ENCODE measurements at regions not wholly inside any gene's neighbourhood (a gene's known extent, or its start where the extent isn't known, plus 50 kb on each side); places are given as distances from the start of the nearest gene placed in this dataset.
"Not testable (repeated sequence)": the region's sequence is repeated elsewhere in the genome, so short reads cannot be mapped to it uniquely, and the experiment has no call there.

- H3K4me3 ChIP-seq (ENCODE audit: low read length in 2 of 2); H3K36me3 ChIP-seq (ENCODE audit: control insufficient read depth in 1 of 2, insufficient read depth in 2 of 2, low read length in 1 of 2); H3K9me3 ChIP-seq (ENCODE audit: control insufficient read depth, low read length); H3K27me3 ChIP-seq (ENCODE audit: control insufficient read depth in 1 of 2, insufficient read depth in 2 of 2, low read length in 1 of 2); intact Hi-C loops (cut with DNase I); ATAC-seq (ENCODE audit: low FRiP score); H3K4me1 ChIP-seq (ENCODE audit: control insufficient read depth in 1 of 2, insufficient read depth in 2 of 2, low read length in 2 of 2); H3K27ac ChIP-seq (ENCODE audit: low read depth in 1 of 2, low read length in 2 of 2); DNase-seq: not testable (repeated sequence)
- 0 to 77% methylated on average over 1 of the region's 1 CpG for WGBS, 2 donors
These were observed 2175.8 kb upstream of the DEFB115 start for GRCh38 chr20:29081712-29082111.

GRCh38 chr20:29085625-29086024 lies 2171.8 kb upstream of the DEFB115 start:
- Histone ChIP-seq H3K27me3 (ENCODE audit: control insufficient read depth in 1 of 2, insufficient read depth in 2 of 2, low read length in 1 of 2) (no peaks in the 10 kb centered on the region), H3K4me3 (ENCODE audit: low read length in 2 of 2) (no peak overlapping the region), H3K9me3 (ENCODE audit: control insufficient read depth, low read length) (peaks cover 1% of the 10 kb centered on the region), H3K4me1 (ENCODE audit: control insufficient read depth in 1 of 2, insufficient read depth in 2 of 2, low read length in 2 of 2) (no peaks in the 10 kb centered on the region), H3K36me3 (ENCODE audit: control insufficient read depth in 1 of 2, insufficient read depth in 2 of 2, low read length in 1 of 2) (no peaks in the 10 kb centered on the region), H3K27ac (ENCODE audit: low read depth in 1 of 2, low read length in 2 of 2) (no peak overlapping the region)
- ATAC-seq (ENCODE audit: low FRiP score) (no peak), DNase-seq (no peak)
- intact Hi-C loops (cut with DNase I) = no loop called here
- 8 to 12% methylated on average over 1 of the region's 1 CpG for WGBS, 2 donors

- H3K27ac ChIP-seq (ENCODE audit: low read depth in 1 of 2, low read length in 2 of 2); ATAC-seq (ENCODE audit: low FRiP score); intact Hi-C loops (cut with DNase I); H3K36me3 ChIP-seq (ENCODE audit: control insufficient read depth in 1 of 2, insufficient read depth in 2 of 2, low read length in 1 of 2); H3K4me1 ChIP-seq (ENCODE audit: control insufficient read depth in 1 of 2, insufficient read depth in 2 of 2, low read length in 2 of 2); H3K27me3 ChIP-seq (ENCODE audit: control insufficient read depth in 1 of 2, insufficient read depth in 2 of 2, low read length in 1 of 2); H3K9me3 ChIP-seq (ENCODE audit: control insufficient read depth, low read length); H3K4me3 ChIP-seq (ENCODE audit: low read length in 2 of 2): not testable (repeated sequence)
- 79 to 83% methylated on average over 11 of the region's 11 CpGs for WGBS, 2 donors
- peak in 1 of 2 donors; percentile 57 for DNase-seq
These were observed 2171.2 kb upstream of the DEFB115 start for GRCh38 chr20:29086145-29086718.

- intact Hi-C loops (cut with DNase I) = no loop called here
- no peaks in the 10 kb centered on the region for H3K27me3 ChIP-seq (ENCODE audit: control insufficient read depth in 1 of 2, insufficient read depth in 2 of 2, low read length in 1 of 2)
- no peaks in the 10 kb centered on the region for H3K4me1 ChIP-seq (ENCODE audit: control insufficient read depth in 1 of 2, insufficient read depth in 2 of 2, low read length in 2 of 2)
- DNase-seq = no peak
- H3K36me3 ChIP-seq (ENCODE audit: control insufficient read depth in 1 of 2, insufficient read depth in 2 of 2, low read length in 1 of 2) = no peaks in the 10 kb centered on the region
- 82 to 90% methylated on average over 2 of the region's 2 CpGs for WGBS, 2 donors
- H3K27ac ChIP-seq (ENCODE audit: low read depth in 1 of 2, low read length in 2 of 2) = no peak overlapping the region
- no peak for ATAC-seq (ENCODE audit: low FRiP score)
- H3K4me3 ChIP-seq (ENCODE audit: low read length in 2 of 2) = no peak overlapping the region
- peaks cover 1% of the 10 kb centered on the region for H3K9me3 ChIP-seq (ENCODE audit: control insufficient read depth, low read length)
These were observed 2170.5 kb upstream of the DEFB115 start for GRCh38 chr20:29086938-29087337.

GRCh38 chr20:29087887-29088286 lies 2169.6 kb upstream of the DEFB115 start:
- H3K9me3 ChIP-seq (ENCODE audit: control insufficient read depth, low read length); H3K4me1 ChIP-seq (ENCODE audit: control insufficient read depth in 1 of 2, insufficient read depth in 2 of 2, low read length in 2 of 2); H3K36me3 ChIP-seq (ENCODE audit: control insufficient read depth in 1 of 2, insufficient read depth in 2 of 2, low read length in 1 of 2); H3K27ac ChIP-seq (ENCODE audit: low read depth in 1 of 2, low read length in 2 of 2); ATAC-seq (ENCODE audit: low FRiP score); H3K27me3 ChIP-seq (ENCODE audit: control insufficient read depth in 1 of 2, insufficient read depth in 2 of 2, low read length in 1 of 2); intact Hi-C loops (cut with DNase I); DNase-seq; H3K4me3 ChIP-seq (ENCODE audit: low read length in 2 of 2): not testable (repeated sequence)
- WGBS, 2 donors = 47 to 54% methylated on average over 3 of the region's 3 CpGs

GRCh38 chr20:29088472-29088871 lies 2169.0 kb upstream of the DEFB115 start:
- H3K36me3 ChIP-seq (ENCODE audit: control insufficient read depth in 1 of 2, insufficient read depth in 2 of 2, low read length in 1 of 2); ATAC-seq (ENCODE audit: low FRiP score); H3K4me3 ChIP-seq (ENCODE audit: low read length in 2 of 2); H3K4me1 ChIP-seq (ENCODE audit: control insufficient read depth in 1 of 2, insufficient read depth in 2 of 2, low read length in 2 of 2); intact Hi-C loops (cut with DNase I); H3K9me3 ChIP-seq (ENCODE audit: control insufficient read depth, low read length); DNase-seq; H3K27me3 ChIP-seq (ENCODE audit: control insufficient read depth in 1 of 2, insufficient read depth in 2 of 2, low read length in 1 of 2); H3K27ac ChIP-seq (ENCODE audit: low read depth in 1 of 2, low read length in 2 of 2): not testable (repeated sequence)
- 51 to 74% methylated on average over 2 of the region's 2 CpGs for WGBS, 2 donors

- ATAC-seq (ENCODE audit: low FRiP score); H3K4me1 ChIP-seq (ENCODE audit: control insufficient read depth in 1 of 2, insufficient read depth in 2 of 2, low read length in 2 of 2); H3K9me3 ChIP-seq (ENCODE audit: control insufficient read depth, low read length); intact Hi-C loops (cut with DNase I); H3K27ac ChIP-seq (ENCODE audit: low read depth in 1 of 2, low read length in 2 of 2); H3K27me3 ChIP-seq (ENCODE audit: control insufficient read depth in 1 of 2, insufficient read depth in 2 of 2, low read length in 1 of 2); H3K4me3 ChIP-seq (ENCODE audit: low read length in 2 of 2); DNase-seq; H3K36me3 ChIP-seq (ENCODE audit: control insufficient read depth in 1 of 2, insufficient read depth in 2 of 2, low read length in 1 of 2): not testable (repeated sequence)
- 47 to 55% methylated on average over 3 of the region's 3 CpGs for WGBS, 2 donors
These were observed 2168.1 kb upstream of the DEFB115 start for GRCh38 chr20:29089409-29089808.

GRCh38 chr20:29093958-29094357 lies 2163.5 kb upstream of the DEFB115 start:
- intact Hi-C loops (cut with DNase I); DNase-seq; H3K27ac ChIP-seq (ENCODE audit: low read depth in 1 of 2, low read length in 2 of 2); H3K27me3 ChIP-seq (ENCODE audit: control insufficient read depth in 1 of 2, insufficient read depth in 2 of 2, low read length in 1 of 2); ATAC-seq (ENCODE audit: low FRiP score); H3K4me3 ChIP-seq (ENCODE audit: low read length in 2 of 2); H3K9me3 ChIP-seq (ENCODE audit: control insufficient read depth, low read length); H3K4me1 ChIP-seq (ENCODE audit: control insufficient read depth in 1 of 2, insufficient read depth in 2 of 2, low read length in 2 of 2); H3K36me3 ChIP-seq (ENCODE audit: control insufficient read depth in 1 of 2, insufficient read depth in 2 of 2, low read length in 1 of 2): not testable (repeated sequence)

- ATAC-seq (ENCODE audit: low FRiP score); H3K4me1 ChIP-seq (ENCODE audit: control insufficient read depth in 1 of 2, insufficient read depth in 2 of 2, low read length in 2 of 2); intact Hi-C loops (cut with DNase I); H3K36me3 ChIP-seq (ENCODE audit: control insufficient read depth in 1 of 2, insufficient read depth in 2 of 2, low read length in 1 of 2); H3K27ac ChIP-seq (ENCODE audit: low read depth in 1 of 2, low read length in 2 of 2); DNase-seq; H3K27me3 ChIP-seq (ENCODE audit: control insufficient read depth in 1 of 2, insufficient read depth in 2 of 2, low read length in 1 of 2); H3K9me3 ChIP-seq (ENCODE audit: control insufficient read depth, low read length); H3K4me3 ChIP-seq (ENCODE audit: low read length in 2 of 2): not testable (repeated sequence)
- WGBS, 2 donors = 34 to 64% methylated on average over 1 of the region's 1 CpG
These were observed 2160.8 kb upstream of the DEFB115 start for GRCh38 chr20:29096695-29097094.
